NOMO-1 treated with DMSO at 0.1 percent for 48 hours (cell line): ENCODE measurements at regions not wholly inside any gene's neighbourhood (a gene's known extent, or its start where the extent isn't known, plus 50 kb on each side); places are given as distances from the start of the nearest gene placed in this dataset.

Experiments
- DNase-seq: peaks from one replicate; lab custom pipeline; 2025; ENCODE audit not compliant: unreplicated experiment; lab: John Stamatoyannopoulos, UW

GRCh38 chr1:104921525-104921924 is 1171.8 kb downstream of the AMY1C start:
- DNase-seq: no peak

- DNase-seq: no peak
Measured at GRCh38 chr1:104923075-104923474, 1173.4 kb downstream of the AMY1C start.

- no peak for DNase-seq
Measured at GRCh38 chr1:104929280-104929679, 1179.6 kb downstream of the AMY1C start.

- no peak for DNase-seq
Measured at GRCh38 chr1:104932030-104932915, 1182.6 kb downstream of the AMY1C start.

GRCh38 chr1:104932949-104933679 is 1183.4 kb downstream of the AMY1C start:
- DNase-seq: no peak

GRCh38 chr1:104933846-104934245 is 1184.1 kb downstream of the AMY1C start:
- no peak for DNase-seq

GRCh38 chr1:104945406-104945805 is 1195.7 kb downstream of the AMY1C start:
- DNase-seq: no peak

GRCh38 chr1:104946558-104947210 is 1197.0 kb downstream of the AMY1C start:
- no peak for DNase-seq

- no peak for DNase-seq
Measured at GRCh38 chr1:104953555-104953954, 1203.9 kb downstream of the AMY1C start.

- no peak for DNase-seq
Measured at GRCh38 chr1:104973516-104973915, 1223.8 kb downstream of the AMY1C start.

- no peak for DNase-seq
Measured at GRCh38 chr1:104979651-104980050, 1230.0 kb downstream of the AMY1C start.

- no peak for DNase-seq
Measured at GRCh38 chr1:104987210-104987609, 1237.5 kb downstream of the AMY1C start.

GRCh38 chr1:104989012-104989411 is 1239.3 kb downstream of the AMY1C start:
- DNase-seq: no peak

- DNase-seq: no peak
Measured at GRCh38 chr1:104991702-104992101, 1242.0 kb downstream of the AMY1C start.

- DNase-seq: no peak
Measured at GRCh38 chr1:105000793-105001192, 1251.1 kb downstream of the AMY1C start.

- DNase-seq: no peak
Measured at GRCh38 chr1:105004515-105004914, 1254.8 kb downstream of the AMY1C start.

- no peak for DNase-seq
Measured at GRCh38 chr1:105005594-105006195, 1256.0 kb downstream of the AMY1C start.

GRCh38 chr1:105017587-105017986 is 1267.9 kb downstream of the AMY1C start:
- no peak for DNase-seq

GRCh38 chr1:105023719-105024118 is 1274.0 kb downstream of the AMY1C start:
- no peak for DNase-seq

- no peak for DNase-seq
Measured at GRCh38 chr1:105027838-105028471, 1278.3 kb downstream of the AMY1C start.

- no peak for DNase-seq
Measured at GRCh38 chr1:105072446-105072845, 1322.7 kb downstream of the AMY1C start.
